MCF 10A (cell line): ENCODE measurements at regions not wholly inside any gene's neighbourhood (a gene's known extent, or its start where the extent isn't known, plus 50 kb on each side); places are given as distances from the start of the nearest gene placed in this dataset.

Source experiments
- BruUV-seq: library from RNA; stranded (reverse); fragments of 400-500 nt; replicated peaks from 2 replicates; lab custom pipeline; 2021; lab: Mats Ljungman, UMichigan
- CTCF ChIA-PET: fragments of 300-600 bp; sonication (Branson Sonifier 250); formaldehyde crosslinking; extraction: SDS; loops from one replicate; lab custom pipeline; 2021; ENCODE audit warnings: antibody characterized with exemption, inconsistent platforms; lab: Yijun Ruan, JAX
- POLR2A ChIA-PET: fragments of 300-600, 350-650 bp; sonication (Branson Sonifier 250); formaldehyde crosslinking; extraction: SDS; loops from one replicate; lab custom pipeline; 2020; ENCODE audit warnings: antibody characterized with exemption, inconsistent platforms; lab: Yijun Ruan, JAX
- DNase-seq: peaks from one replicate; pipeline ENCODE4 v3.0.0-alpha.2; 2018; ENCODE audit not compliant: unreplicated experiment
- H3K27ac Mint-ChIP-seq: one replicate; pipeline ENCODE4 v1.8.0; 2022; ENCODE audit warnings: mild to moderate bottlenecking, low read depth, mixed read lengths; ENCODE audit not compliant: unreplicated experiment
- H3K27me3 Mint-ChIP-seq: one replicate; pipeline ENCODE4 v1.8.0; 2022; ENCODE audit warnings: mixed read lengths; ENCODE audit not compliant: insufficient read depth, unreplicated experiment
- H3K36me3 Mint-ChIP-seq: one replicate; pipeline ENCODE4 v1.8.0; 2022; ENCODE audit warnings: mild to moderate bottlenecking, moderate library complexity, mixed read lengths; ENCODE audit not compliant: insufficient read depth, unreplicated experiment
- H3K4me1 Mint-ChIP-seq: one replicate; pipeline ENCODE4 v1.8.0; 2022; ENCODE audit warnings: mixed read lengths; ENCODE audit not compliant: insufficient read depth, unreplicated experiment
- H3K4me3 Mint-ChIP-seq: one replicate; pipeline ENCODE4 v1.8.0; 2022; ENCODE audit warnings: mild to moderate bottlenecking, moderate library complexity, mixed read lengths; ENCODE audit not compliant: unreplicated experiment
- H3K9me3 Mint-ChIP-seq: one replicate; pipeline ENCODE4 v1.8.0; 2022; ENCODE audit warnings: mixed read lengths; ENCODE audit not compliant: unreplicated experiment
- CTCF ChIP-seq: fragments of 200-600 bp; IDR thresholded peaks from one replicate; pipeline ENCODE4 v1.8.0; 2022; ENCODE audit warnings: antibody characterized with exemption, mild to moderate bottlenecking; ENCODE audit not compliant: unreplicated experiment
- intact Hi-C: fragments of 100-400 bp; cut with micrococcal nuclease; formaldehyde crosslinking; loops from 2 replicates; pipeline ENCODE4 v1.14.1; 2022

GRCh38 chr2:128710729-128711128 is 392.1 kb upstream of the HS6ST1 start:
- no peaks in the 10 kb centered on the region for H3K27me3 Mint-ChIP-seq
- no peak for TF ChIP-seq CTCF
- H3K4me1 Mint-ChIP-seq, result no peaks in the 10 kb centered on the region
- intact Hi-C loops, result no loop called here
- CTCF ChIA-PET, result interaction anchor here (0.6 to 0.7 kb wide), 2 partner anchors 62 to 368 kb away, joined by 3 to 4 read pairs; no protein-coding TSS in a partner anchor
- DNase-seq, result no peak
- H3K4me3 Mint-ChIP-seq, result no peak overlapping the region
- no peaks in the 10 kb centered on the region for H3K36me3 Mint-ChIP-seq
- POLR2A ChIA-PET, result no interaction called here
- peaks cover 26% of the 10 kb centered on the region for H3K9me3 Mint-ChIP-seq
- no peak overlapping the region for H3K27ac Mint-ChIP-seq
- no TSS peak for BruUV-seq

DNA sequence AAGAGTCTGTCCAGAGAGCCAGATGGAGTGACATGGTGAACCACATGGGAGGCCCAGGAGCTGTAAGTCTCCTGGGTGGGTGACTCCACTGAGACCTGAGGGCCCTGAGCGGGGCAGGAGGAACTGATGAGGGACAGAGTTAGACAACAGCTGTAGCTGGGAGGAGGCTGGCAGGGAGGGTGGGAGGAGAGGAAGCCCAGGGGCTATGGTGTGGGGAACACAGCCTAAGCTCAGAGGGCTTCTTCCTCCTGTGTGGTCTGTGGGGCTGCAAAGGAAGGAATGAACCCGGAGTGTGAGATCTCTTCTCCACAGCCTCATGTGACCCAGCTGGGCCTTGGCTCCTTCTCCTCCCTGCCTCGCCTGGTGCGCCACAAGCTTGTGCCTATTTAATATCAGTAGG is 395.6 kb upstream of the HS6ST1 start:
- no peak for DNase-seq
- no peak for TF ChIP-seq CTCF
- CTCF ChIA-PET, result no interaction called here
- POLR2A ChIA-PET, result no interaction called here
- Mint-ChIP-seq H3K36me3 (no peaks in the 10 kb centered on the region), H3K4me1 (no peaks in the 10 kb centered on the region), H3K9me3 (peaks cover 13% of the 10 kb centered on the region), H3K27ac (no peak overlapping the region), H3K27me3 (no peaks in the 10 kb centered on the region), H3K4me3 (no peak overlapping the region)
- BruUV-seq, result no TSS peak
- intact Hi-C loops, result no loop called here

- intact Hi-C loops, result no loop called here
- no peak for DNase-seq
- Mint-ChIP-seq H3K27me3 (no peaks in the 10 kb centered on the region), H3K27ac (no peak overlapping the region), H3K4me1 (no peaks in the 10 kb centered on the region), H3K4me3 (no peak overlapping the region), H3K9me3 (peaks cover 12% of the 10 kb centered on the region), H3K36me3 (no peaks in the 10 kb centered on the region)
- CTCF ChIA-PET, result no interaction called here
- TF ChIP-seq CTCF, result no peak
- POLR2A ChIA-PET, result interaction anchor here (0.7 kb wide), 1 partner anchor 705 kb away, joined by 3 read pairs; no protein-coding TSS in a partner anchor
- BruUV-seq, result no TSS peak
Measured at GRCh38 chr2:128714851-128715312, 396.2 kb upstream of the HS6ST1 start.

GRCh38 chr2:128715360-128715759 is 396.7 kb upstream of the HS6ST1 start:
- no peak for TF ChIP-seq CTCF
- Mint-ChIP-seq H3K4me3 (no peak overlapping the region), H3K27me3 (no peaks in the 10 kb centered on the region), H3K36me3 (no peaks in the 10 kb centered on the region), H3K4me1 (no peaks in the 10 kb centered on the region), H3K9me3 (peaks cover 10% of the 10 kb centered on the region), H3K27ac (no peak overlapping the region)
- POLR2A ChIA-PET, result interaction anchor here (0.7 kb wide), 1 partner anchor 705 kb away, joined by 3 read pairs; no protein-coding TSS in a partner anchor
- no TSS peak for BruUV-seq
- intact Hi-C loops, result no loop called here
- DNase-seq, result no peak
- CTCF ChIA-PET, result no interaction called here
